GM21390 (cell line): ENCODE measurements at regions not wholly inside any gene's neighbourhood (a gene's known extent, or its start where the extent isn't known, plus 50 kb on each side); places are given as distances from the start of the nearest gene placed in this dataset.
"Not testable (repeated sequence)": the region's sequence is repeated elsewhere in the genome, so short reads cannot be mapped to it uniquely, and the experiment has no call there.

Experiments
- ATAC-seq: cut with Tn5 transposase; IDR thresholded peaks from one replicate; pipeline ENCODE4 v1.9.1; 2021; ENCODE audit not compliant: unreplicated experiment

- ATAC-seq: no peak
Observed at GRCh38 chr3:152578769-152579168, 256.2 kb upstream of the P2RY1 start.

GRCh38 chr3:152581951-152582350 is 253.0 kb upstream of the P2RY1 start:
- ATAC-seq: no peak

GRCh38 chr3:152583963-152584362 is 251.0 kb upstream of the P2RY1 start:
- no peak for ATAC-seq

- no peak for ATAC-seq
Observed at GRCh38 chr3:152586974-152587373, 248.0 kb upstream of the P2RY1 start.

- ATAC-seq: no peak
Observed at GRCh38 chr3:152587861-152588260, 247.1 kb upstream of the P2RY1 start.

GRCh38 chr3:152589644-152590043 is 245.3 kb upstream of the P2RY1 start:
- ATAC-seq: no peak

- no peak for ATAC-seq
Observed at GRCh38 chr3:152591515-152591914, 243.4 kb upstream of the P2RY1 start.

- ATAC-seq: no peak
Observed at GRCh38 chr3:152593242-152593641, 241.7 kb upstream of the P2RY1 start.

GRCh38 chr3:152595975-152596821 is 238.7 kb upstream of the P2RY1 start:
- ATAC-seq: peak; percentile 100

- not testable (repeated sequence) for ATAC-seq
Observed at GRCh38 chr3:152596832-152597231, 238.1 kb upstream of the P2RY1 start.

- ATAC-seq: no peak
Observed at GRCh38 chr3:152606146-152606545, 228.8 kb upstream of the P2RY1 start.

- no peak for ATAC-seq
Observed at GRCh38 chr3:152607179-152607578, 227.8 kb upstream of the P2RY1 start.

- no peak for ATAC-seq
Observed at GRCh38 chr3:152608696-152609594, 226.0 kb upstream of the P2RY1 start.

GRCh38 chr3:152609891-152610290 is 225.0 kb upstream of the P2RY1 start:
- ATAC-seq: no peak

- ATAC-seq: no peak
Observed at GRCh38 chr3:152610622-152611021, 224.3 kb upstream of the P2RY1 start.

GRCh38 chr3:152611905-152612304 is 223.0 kb upstream of the P2RY1 start:
- no peak for ATAC-seq

- ATAC-seq: no peak
Observed at GRCh38 chr3:152613851-152614250, 221.1 kb upstream of the P2RY1 start.

GRCh38 chr3:152615681-152616080 is 219.2 kb upstream of the P2RY1 start:
- no peak for ATAC-seq

- ATAC-seq: no peak
Observed at GRCh38 chr3:152617609-152618008, 217.3 kb upstream of the P2RY1 start.

GRCh38 chr3:152618529-152618928 is 216.4 kb upstream of the P2RY1 start:
- ATAC-seq: no peak

GRCh38 chr3:152619691-152620090 is 215.2 kb upstream of the P2RY1 start:
- ATAC-seq: no peak

GRCh38 chr3:152620395-152620794 is 214.5 kb upstream of the P2RY1 start:
- ATAC-seq: no peak
